COR-L47 (cell line): ENCODE measurements at regions not wholly inside any gene's neighbourhood (a gene's known extent, or its start where the extent isn't known, plus 50 kb on each side); places are given as distances from the start of the nearest gene placed in this dataset.
A peak's percentile ranks its signal among the peaks of the same experiment; 100 is the strongest.
"Not testable (repeated sequence)": the region's sequence is repeated elsewhere in the genome, so short reads cannot be mapped to it uniquely, and the experiment has no call there.

Source experiments
- DNase-seq: peaks from one replicate; lab custom pipeline; 2025; lab: John Stamatoyannopoulos, UW

DNA sequence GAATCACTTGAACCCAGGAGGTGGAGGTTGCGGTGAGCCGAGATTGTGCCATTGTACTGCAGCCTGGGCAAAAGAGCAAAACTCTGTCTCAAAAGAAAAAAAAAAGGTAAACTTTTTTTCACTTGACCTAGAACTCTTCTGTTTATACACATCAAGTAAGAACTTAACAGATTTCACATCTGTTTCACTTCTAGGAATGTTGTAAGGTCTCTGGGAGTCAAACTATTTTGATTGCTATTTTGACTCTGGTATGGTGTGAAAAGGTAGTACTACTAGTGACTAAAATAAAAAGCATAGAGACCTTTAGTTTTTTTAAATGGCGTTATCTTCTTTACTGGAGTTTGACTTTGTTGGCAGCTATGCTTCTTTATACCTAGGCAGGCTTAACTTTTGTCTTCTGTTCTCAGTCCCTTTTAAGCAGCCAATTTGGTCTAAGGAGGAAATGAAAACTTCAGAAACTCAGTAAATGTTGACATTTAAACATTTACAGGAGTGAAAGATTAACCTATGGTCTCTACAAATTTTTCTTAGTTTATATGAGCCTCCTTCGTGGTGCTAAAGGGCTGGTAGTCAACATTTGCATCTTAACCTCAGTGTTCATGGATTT lies 84.7 kb downstream of the METTL2B start:
- not testable (repeated sequence) for DNase-seq

DNA sequence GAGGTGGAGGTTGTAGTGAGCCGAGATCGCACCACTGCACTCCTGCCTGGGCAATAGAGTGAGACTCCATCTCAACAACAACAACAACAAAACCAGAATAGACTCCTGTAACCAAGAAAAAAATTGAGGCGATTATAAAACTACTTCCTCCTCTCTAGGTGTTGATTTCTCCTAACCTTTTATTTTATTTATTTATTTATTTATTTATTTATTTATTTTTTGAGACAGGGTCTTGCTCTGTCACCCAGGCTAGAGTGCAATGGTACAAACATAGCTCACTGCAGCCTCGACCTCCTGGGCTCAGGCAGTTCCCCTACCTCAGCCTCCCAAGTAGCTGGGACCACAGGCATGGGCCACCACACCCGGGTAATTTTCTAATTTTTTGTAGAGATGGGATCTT lies 86.2 kb downstream of the METTL2B start:
- DNase-seq, result not testable (repeated sequence)

DNA sequence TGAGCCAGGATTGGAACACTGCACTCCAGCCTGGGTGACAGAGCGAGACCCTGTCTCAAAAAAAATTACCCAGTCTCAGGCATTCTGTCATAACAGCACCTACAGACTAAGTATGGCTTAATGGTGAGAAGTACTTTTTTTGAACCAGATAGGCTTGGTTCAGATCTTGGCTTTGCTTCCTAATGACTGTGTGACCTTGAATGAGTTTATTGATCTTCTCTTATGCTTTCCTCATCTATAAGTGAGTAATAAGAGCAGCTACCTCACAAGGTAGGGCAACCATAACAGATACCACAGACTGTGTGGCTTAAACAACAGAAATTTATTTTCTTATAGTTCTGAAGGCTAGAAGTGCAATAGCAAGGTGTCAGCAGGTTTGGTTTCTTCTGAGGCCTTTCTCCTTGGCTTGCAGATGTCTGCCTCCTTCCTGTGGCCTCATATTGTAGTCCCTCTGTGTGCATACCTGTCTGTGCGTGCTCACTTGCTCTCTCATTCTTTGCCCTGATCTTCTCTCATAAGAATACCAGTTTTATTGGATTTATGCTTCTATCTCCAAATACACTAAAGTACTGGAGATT lies 87.7 kb downstream of the METTL2B start:
- DNase-seq, result not testable (repeated sequence)

DNA sequence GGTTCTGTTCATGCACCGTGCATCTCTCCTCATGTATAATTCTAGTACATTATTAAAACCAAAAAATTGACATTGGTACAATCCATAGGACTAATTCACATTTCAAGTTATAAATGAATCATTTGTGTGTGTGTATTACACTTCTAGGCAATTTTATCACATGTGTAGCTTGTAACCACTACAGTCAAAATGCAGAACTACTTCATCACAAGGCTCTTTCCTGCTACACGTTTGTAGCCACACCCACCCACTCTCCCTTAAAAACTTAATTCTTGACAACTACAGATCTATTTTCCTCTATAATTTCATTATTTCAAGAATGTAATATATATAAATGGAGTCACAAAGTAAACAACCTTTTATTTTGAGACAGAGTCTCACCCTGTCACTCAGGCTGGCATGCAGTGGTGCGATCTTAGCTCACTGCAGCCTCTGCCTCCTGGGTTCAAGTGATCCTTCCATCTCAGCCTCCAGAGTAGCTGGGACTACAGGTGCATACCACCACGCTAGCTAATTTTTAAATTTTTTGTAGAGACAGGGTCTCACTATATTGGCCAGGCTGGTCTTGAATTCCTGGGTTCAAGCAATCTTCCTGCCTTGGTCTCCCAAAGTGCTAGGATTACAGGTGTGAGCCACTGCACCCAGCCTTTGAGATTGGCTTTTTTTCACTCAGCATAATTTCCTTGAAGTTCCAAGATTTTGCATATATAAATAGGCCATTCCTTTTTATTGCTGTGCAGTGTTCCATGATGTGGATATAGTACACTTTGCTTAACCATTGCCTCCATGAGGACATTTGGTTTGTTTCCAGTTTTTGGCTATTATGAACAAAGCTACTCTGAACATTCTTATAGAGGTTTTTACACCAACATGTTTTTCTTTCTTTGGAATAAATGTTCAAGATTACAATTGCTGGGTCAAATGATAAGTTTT lies 88.7 kb downstream of the METTL2B start:
- DNase-seq, result not testable (repeated sequence)

DNA sequence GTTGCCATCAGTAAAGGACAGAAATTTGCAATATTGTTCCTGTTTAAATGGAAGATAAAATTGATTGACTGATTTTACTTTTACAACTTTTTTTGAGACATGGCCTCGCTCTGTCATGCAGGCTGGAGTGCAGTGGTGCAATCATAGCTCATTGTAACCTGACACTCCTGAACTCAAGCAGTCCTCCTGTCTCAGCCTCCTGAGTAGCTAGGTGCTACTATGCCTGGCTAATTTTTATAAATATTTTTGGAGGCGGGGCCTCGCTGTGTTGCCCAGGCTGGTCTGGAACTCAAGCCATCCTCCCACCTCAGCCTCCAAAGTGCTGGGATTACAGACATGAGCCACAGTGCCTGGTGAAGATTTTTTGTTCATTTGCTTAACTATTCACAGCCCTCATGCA lies 96.8 kb upstream of the GARIN1A start:
- not testable (repeated sequence) for DNase-seq

DNA sequence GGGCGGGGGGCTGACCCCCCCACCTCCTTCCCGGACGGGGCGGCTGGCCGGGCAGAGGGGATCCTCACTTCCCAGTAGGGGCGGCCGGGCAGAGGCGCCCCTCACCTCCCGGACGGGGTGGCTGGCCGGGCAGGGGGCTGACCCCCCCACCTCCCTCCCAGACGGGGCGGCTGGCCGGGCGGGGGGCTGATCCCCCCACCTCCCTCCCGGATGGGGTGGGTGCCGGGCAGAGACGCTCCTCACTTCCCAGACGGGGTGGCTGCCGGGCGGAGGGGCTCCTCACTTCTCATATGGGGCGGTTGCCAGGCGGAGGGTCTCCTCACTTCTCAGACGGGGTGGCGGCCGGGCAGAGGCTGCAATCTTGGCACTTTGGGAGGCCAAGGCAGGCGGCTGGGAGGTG lies 95.1 kb upstream of the GARIN1A start:
- DNase-seq, result not testable (repeated sequence)

DNA sequence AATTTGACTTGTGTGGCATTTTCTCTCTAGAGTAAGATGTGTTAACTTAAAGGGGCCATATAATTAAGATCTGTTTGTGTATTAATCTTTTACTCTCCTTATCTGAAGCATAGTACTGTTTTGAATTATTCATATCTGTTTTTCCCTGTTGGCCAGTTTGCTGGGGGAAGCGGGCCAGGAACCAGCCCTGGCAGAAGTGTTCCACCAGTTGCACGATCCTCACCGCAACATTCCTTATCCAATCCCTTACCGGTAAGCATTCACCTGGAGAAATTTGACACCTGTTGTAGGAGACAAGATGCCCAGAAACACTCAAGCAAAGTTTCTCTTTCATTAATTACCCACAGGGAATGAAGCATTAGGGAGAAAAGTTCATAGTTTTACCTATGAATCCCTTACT lies 92.2 kb upstream of the GARIN1A start:
- DNase-seq, result not testable (repeated sequence)

DNA sequence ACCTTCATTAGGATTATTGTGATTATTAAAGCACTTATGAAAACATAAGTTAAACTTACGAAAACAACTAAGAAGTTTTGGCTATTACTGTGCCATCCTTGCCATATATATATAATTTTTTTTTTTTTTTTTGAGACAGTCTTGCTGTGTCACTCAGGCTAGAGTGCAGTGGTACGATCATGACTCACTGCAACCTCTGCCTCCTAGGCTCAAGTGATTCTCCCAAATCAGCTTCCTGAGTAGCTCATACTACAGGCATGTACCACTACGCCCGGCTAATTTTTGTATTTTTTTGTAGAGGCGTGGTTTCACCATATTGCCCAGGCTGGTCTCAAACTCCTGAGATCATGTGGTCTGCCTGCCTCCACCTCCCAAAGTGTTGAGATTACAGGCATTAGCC lies 91.0 kb upstream of the GARIN1A start:
- DNase-seq, result not testable (repeated sequence)

DNA sequence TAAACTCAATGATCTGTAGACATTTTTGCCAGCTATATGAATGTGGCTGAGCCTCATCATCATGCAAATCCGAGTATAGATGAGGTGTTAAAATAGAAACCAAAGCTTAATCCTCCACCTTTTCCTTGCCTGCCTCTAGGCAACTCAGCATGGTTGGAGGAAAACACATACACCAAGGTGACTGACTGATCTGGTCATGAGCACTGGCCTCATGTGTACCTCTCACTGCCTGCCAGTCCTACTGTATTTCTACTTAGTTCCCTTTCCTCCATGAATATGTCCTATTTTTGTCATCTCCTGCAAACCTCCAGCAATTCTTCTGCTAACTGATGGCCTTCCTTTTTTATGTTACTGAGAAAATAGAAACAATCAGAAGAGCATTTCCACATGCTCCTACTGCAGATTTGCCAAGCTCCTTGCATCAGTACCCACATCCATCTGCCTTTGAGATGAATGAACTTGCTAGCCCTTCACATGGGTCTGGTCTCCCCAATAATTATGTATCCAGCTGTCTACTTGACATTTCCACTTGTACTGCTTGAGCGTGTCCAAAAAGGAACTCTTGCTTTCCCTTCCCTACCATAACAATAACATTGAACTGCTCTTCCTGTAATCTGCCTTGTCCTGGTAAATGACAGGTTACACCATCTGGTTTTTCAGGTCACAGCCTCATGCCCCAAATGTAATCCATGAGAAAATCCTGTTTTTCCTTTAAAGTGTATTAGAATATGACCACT lies 90.1 kb upstream of the GARIN1A start:
- not testable (repeated sequence) for DNase-seq

DNA sequence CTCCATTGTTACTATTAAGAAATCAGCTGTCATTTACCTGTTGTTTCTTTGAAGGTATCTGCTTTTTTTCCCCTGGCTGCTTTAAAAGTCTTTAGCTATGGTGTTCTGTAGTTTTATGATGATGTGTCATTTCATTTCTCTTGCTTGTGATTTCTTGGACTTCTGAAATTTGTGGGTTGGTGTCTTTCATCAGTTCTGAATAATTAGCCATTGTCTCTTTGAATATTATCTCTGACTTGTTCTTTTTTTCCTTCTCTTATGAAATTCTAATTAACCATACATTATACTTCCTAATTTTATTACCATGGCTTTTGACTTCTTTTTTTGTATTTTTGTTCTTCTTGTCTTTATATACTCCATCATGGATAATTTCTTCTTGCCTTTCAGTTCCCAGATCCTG lies 85.4 kb upstream of the GARIN1A start:
- DNase-seq, result not testable (repeated sequence)

DNA sequence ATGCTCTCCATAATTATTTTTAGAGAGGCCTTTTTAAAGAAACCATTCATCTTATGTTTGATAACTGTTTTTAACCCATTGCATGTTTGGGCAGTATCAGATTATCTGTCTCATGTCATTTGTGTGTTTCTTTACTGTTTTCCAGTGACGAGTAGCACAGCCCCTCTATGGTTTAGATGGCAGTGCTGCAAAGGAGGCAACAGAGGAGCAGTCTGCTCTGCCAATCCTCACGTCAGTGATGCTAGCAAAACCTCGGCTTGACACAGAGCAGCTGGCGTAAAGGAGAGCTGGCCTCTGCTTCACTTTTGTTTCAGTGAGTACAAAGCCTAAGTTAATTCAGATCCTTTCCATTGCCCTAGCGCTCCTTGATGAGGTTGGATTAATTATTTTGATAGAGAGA lies 80.4 kb upstream of the GARIN1A start:
- no peak for DNase-seq

DNA sequence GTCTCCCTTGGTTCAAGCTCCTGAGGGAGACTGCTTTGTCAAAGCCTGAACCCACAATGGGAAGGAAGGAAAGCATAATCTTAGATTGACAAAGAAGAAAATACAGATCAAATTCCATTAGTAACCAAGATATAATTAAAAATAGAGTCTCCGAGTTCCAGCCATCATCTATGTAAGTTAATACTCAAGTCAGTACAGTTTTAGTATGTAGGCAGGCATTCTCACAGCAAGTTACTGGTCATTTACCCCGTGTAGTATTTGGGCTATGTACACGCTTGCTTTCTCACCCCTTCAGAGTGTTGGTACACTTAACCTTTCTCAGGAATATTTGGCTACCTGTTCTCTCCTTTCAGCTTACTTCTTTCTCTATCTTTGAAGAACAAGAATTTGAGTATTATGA lies 79.9 kb upstream of the GARIN1A start:
- not testable (repeated sequence) for DNase-seq

DNA sequence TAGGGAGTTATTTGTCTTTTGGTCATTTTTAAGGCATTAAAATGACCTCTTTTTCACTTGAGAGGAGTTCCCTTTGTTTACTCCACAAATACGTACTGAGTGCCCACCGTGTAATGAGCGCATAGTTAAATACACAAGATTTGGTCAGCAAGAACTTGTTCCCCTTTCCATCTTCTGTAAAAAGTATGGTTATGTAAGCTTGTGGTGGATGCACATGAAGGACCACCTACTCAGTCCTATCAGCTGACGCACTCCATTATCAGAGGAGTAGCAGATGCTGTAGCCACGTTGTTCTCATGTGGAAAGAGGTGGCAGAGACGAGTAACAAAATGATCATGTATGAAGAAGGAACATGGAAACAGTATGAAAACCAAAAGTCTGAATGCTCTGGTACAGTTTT lies 78.0 kb upstream of the GARIN1A start:
- not testable (repeated sequence) for DNase-seq

DNA sequence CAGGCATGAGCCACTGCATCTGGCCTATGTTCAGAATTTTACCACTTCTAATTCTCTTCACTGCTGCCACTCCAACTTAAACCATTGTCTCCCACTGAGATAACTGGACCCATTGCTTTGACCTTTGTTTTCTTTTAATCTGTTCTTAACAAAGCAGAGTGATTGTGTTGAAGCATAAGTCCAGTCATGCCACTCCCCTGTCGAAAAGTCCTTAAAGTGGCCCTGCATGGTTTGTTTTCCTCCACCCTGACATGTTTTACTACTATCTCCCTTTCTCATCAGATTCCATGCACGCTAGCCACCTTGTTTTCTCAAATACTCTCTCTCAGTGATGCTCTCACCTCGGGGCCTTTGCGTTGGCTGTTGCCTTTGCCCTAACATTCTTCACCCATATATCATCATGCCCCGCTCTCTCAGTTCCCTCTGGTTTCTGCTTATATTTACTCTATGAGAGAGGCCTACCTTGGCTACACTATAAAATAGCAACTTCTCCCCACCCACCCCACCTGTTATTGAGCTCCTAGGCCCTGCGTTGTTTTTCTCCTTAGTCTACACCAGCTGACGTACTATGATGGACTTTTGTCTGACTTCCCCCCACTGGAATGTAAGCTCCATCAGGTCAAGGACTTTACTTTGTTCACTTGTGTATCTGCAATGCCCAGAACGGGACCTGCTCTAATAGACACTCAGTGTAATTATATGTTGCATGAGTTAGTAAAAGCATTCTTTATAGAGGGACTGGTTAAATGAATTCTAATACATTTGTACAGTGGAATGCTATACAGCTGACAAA lies 75.6 kb upstream of the GARIN1A start:
- DNase-seq, result not testable (repeated sequence)

DNA sequence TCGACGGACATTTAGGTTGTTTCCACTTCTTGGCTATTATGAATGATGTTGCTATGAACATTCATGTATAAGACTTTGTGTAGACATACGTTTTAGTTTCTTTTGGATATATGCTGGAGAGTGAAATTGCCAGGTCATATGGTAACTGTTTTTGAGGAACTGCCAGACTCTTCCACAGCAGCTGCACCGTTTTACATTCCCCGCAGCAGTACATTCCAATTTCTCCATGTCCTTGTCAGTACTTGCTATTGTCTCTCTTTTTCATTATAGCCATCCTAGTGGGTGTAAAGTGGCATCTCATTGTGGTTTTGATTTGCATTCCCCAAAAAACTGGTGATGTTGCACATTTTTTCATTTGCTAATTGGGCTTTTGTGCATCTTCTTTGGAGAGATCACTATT lies 73.1 kb upstream of the GARIN1A start:
- not testable (repeated sequence) for DNase-seq

DNA sequence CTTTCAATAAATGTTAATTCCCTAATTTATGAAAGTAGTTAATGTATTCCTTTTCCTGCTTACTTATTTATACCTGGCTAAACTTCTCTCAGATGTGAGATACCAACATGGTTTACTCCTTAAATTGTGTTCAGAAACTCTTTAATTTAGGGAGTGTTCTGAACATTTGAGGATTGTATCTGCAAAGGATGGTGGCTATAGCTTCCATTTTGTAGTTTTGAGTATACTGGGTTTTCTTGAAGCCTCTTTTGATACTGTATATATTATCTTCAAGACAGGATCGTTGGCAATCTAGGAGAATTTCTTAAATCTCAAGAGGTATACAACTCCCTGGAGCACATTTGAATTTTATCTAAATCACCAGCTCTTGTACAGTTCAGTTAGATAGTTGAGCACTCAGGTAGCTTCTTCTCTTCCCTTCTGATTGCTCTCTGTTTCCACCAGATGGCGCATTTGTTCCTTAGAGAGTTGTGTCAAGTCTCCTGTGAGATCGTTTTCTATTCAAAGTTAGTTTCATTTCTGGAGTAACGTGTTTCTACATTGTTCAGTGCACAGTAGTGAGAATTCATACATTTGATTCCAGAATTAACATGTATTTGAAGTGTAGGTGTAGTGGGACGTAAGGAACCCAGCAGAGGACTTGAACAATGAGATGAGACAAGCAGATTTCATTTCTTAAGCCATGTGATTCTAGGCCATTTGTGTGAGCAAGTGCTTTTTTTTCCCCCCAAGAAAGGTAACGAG lies 63.2 kb upstream of the GARIN1A start:
- peak; percentile 20 for DNase-seq

DNA sequence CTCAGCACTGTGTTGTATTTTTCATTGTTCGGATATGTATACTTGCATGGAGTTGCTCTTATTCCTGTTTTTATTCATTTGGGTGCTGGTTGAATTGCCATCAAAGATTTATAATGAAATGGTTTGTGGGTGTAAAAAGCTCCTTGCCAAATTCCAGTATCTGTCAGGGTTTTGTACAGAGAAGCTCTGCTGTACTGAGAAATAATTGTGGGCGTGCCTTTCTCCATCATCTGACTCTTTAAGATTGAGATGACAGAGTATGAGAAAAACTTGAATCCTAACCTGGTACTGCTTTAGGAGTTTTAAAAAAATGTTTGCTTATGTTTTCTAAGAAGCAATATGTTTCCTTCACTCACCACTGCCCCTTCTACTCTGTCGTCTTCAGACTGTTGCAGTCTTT lies 58.7 kb upstream of the GARIN1A start:
- not testable (repeated sequence) for DNase-seq

DNA sequence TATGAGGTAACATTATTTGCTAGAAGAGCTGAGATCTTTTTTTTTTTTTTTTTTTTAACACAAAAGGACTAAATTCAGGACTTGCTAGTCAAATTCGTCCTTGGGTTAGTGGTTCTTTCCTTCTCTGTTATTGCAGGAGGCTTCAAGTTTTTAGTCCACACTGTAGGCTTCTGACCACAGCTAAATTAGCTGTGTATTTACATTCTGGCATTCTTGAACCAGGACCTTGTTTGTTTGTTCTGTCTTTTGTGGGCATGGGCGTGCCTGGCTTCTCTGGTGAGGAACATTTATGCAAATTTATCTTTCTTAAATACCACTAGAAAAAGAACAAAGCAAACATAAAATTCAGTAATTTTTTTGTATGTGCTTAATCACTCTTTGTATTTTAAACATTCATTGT lies 57.3 kb upstream of the GARIN1A start:
- DNase-seq, result not testable (repeated sequence)

DNA sequence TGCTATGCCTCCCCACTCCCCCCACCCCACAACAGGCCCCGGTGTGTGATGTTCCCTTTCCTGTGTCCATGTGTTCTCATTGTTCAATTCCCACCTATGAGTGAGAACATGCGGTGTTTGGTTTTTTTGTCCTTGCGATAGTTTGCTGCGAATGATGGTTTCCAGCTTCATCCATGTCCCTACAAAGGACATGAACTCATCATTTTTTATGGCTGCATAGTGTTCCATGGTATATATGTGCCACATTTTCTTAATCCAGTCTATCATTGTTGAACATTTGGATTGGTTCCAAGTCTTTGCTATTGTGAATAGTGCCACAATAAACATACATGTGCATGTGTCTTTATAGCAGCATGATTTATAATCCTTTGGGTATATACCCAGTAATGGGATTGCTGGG lies 55.3 kb upstream of the GARIN1A start:
- DNase-seq, result not testable (repeated sequence)
